Neuronal stem cell (in vitro differentiated cells): ENCODE measurements at regions not wholly inside any gene's neighbourhood (a gene's known extent, or its start where the extent isn't known, plus 50 kb on each side); places are given as distances from the start of the nearest gene placed in this dataset.

ENCODE experiments used
- DNase-seq: peaks from one replicate; pipeline ENCODE4 v3.0.0-alpha.2; 2013; ENCODE audit warnings: low spot score
- H2AFZ ChIP-seq: one replicate; pipeline ENCODE4 v1.6.1; 2013; ENCODE audit warnings: mild to moderate bottlenecking, low read length, inconsistent platforms
- H2AK5ac ChIP-seq: 2 replicates; pipeline ENCODE4 v1.6.1; 2013; ENCODE audit warnings: low read depth, mild to moderate bottlenecking, inconsistent platforms, low read length, moderate library complexity, mixed read lengths
- H2BK120ac ChIP-seq: 2 replicates; pipeline ENCODE4 v1.6.1; 2013; ENCODE audit warnings: low read depth, mild to moderate bottlenecking, inconsistent platforms, low read length, moderate library complexity, mixed read lengths
- H2BK12ac ChIP-seq: one replicate; pipeline ENCODE4 v1.6.1; 2013; ENCODE audit warnings: low read length, inconsistent platforms
- H2BK15ac ChIP-seq: 2 replicates; pipeline ENCODE4 v1.6.1; 2013; ENCODE audit warnings: mild to moderate bottlenecking, low read length, inconsistent platforms, mixed read lengths
- H2BK5ac ChIP-seq: one replicate; pipeline ENCODE4 v1.6.1; 2013; ENCODE audit warnings: inconsistent platforms, mild to moderate bottlenecking, low read length, moderate library complexity
- H3K14ac ChIP-seq: one replicate; pipeline ENCODE4 v1.6.1; 2013; ENCODE audit warnings: low read length, inconsistent platforms
- H3K18ac ChIP-seq: 2 replicates; pipeline ENCODE4 v1.6.1; 2013; ENCODE audit warnings: low read length, inconsistent platforms
- H3K23ac ChIP-seq: 2 replicates; pipeline ENCODE4 v1.6.1; 2013; ENCODE audit warnings: low read depth, mild to moderate bottlenecking, mixed read lengths, low read length, inconsistent platforms; ENCODE audit not compliant: poor library complexity
- H3K27ac ChIP-seq: replicated peaks from 3 replicates; pipeline ENCODE4 v1.5.1; 2013; ENCODE audit warnings: low read length, inconsistent platforms
- H3K27me3 ChIP-seq, 3 experiments: 2 replicates each; pipeline ENCODE4 v1.6.1; 2013; ENCODE audit warnings: low read length in 3 of 3, mild to moderate bottlenecking in 2 of 3, inconsistent platforms in 1 of 3, low read depth in 1 of 3, mixed read lengths in 1 of 3, moderate library complexity in 1 of 3; ENCODE audit not compliant: control insufficient read depth in 3 of 3, insufficient read depth in 3 of 3
- H3K36me3 ChIP-seq, 2 donors: replicated peaks in 1 of 2; 2 replicates each; pipeline ENCODE4 v1.6.1; 2013; ENCODE audit warnings: low read length in 2 of 2; ENCODE audit not compliant: control insufficient read depth in 2 of 2, insufficient read depth in 2 of 2
- H3K4ac ChIP-seq: 2 replicates; pipeline ENCODE4 v1.6.1; 2013; ENCODE audit warnings: inconsistent platforms, mild to moderate bottlenecking, low read length, moderate library complexity
- H3K4me1 ChIP-seq, 2 donors: 1 replicate in 1 of 2; 2 replicates in 1 of 2; pipeline ENCODE4 v1.6.1; 2013; ENCODE audit warnings: low read length in 2 of 2, low read depth in 1 of 2; ENCODE audit not compliant: control insufficient read depth in 2 of 2, insufficient read depth in 1 of 2
- H3K4me2 ChIP-seq: one replicate; pipeline ENCODE4 v1.6.1; 2013; ENCODE audit warnings: mild to moderate bottlenecking, low read length, inconsistent platforms; ENCODE audit not compliant: insufficient read depth, poor library complexity, severe bottlenecking
- H3K4me3 ChIP-seq, 2 donors: 2 replicates each; pipeline ENCODE4 v1.5.1; 2013; ENCODE audit warnings: low read length in 2 of 2, mild to moderate bottlenecking in 2 of 2, inconsistent platforms in 1 of 2, moderate library complexity in 1 of 2
- H3K79me1 ChIP-seq: one replicate; pipeline ENCODE4 v1.6.1; 2013; ENCODE audit warnings: low read depth, mild to moderate bottlenecking, inconsistent platforms, low read length, moderate library complexity
- H3K9ac ChIP-seq: one replicate; pipeline ENCODE4 v1.6.1; 2013; ENCODE audit warnings: mild to moderate bottlenecking, low read depth, low read length, inconsistent platforms; ENCODE audit not compliant: poor library complexity
- H3K9me3 ChIP-seq, 2 donors: replicated peaks in 1 of 2; 2 replicates each; pipeline versions ENCODE3 to v1.6.1; 2013; ENCODE audit warnings: low read length in 2 of 2, mild to moderate bottlenecking in 2 of 2, inconsistent platforms in 1 of 2, low read depth in 1 of 2, mixed read lengths in 1 of 2, moderate library complexity in 1 of 2; ENCODE audit not compliant: control insufficient read depth in 2 of 2, insufficient read depth in 1 of 2
- H4K8ac ChIP-seq: one replicate; pipeline ENCODE4 v1.6.1; 2013; ENCODE audit warnings: low read depth, mild to moderate bottlenecking, inconsistent platforms, low read length, moderate library complexity
- H4K91ac ChIP-seq: one replicate; pipeline ENCODE4 v1.6.1; 2013; ENCODE audit warnings: low read length, low read depth, mild to moderate bottlenecking, inconsistent platforms; ENCODE audit not compliant: poor library complexity
- WGBS, 2 donors: extraction: QIAGEN DNeasy Blood & Tissue Kit; methylation state at CpG; one replicate each; pipeline ENCODE4 v1.1.7; 2013; ENCODE audit warnings: missing lambda C conversion rate in 2 of 2, mixed read lengths in 1 of 2; ENCODE audit not compliant: insufficient read length in 2 of 2, insufficient replicate concordance in 1 of 2; ENCODE audit errors: extremely low coverage in 2 of 2; 5-methylcytosine and 5-hydroxymethylcytosine counted together

DNA sequence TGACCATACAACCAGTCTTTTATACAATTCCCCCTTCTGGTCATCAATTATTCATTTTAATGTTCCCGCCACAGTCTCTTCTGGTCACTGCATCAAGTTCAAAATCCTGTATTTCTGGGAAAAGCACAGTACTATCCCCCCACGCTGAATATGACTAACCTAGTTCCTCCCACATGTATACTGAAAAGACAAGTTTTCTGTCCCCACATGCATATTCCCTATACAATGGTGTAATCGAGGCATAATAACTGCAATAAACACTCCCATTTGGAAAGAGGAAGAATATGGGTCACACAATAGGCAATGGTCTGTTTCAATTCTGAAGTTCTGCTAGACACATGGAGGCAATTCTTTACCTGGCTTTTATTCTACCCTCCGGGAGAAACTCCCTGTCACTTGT is 344.9 kb downstream of the EFNA5 start:
- H4K91ac ChIP-seq = no peak overlapping the region
- H3K9me3 ChIP-seq = no peaks in the 10 kb centered on the region
- WGBS, 2 donors = no CpG with 5 or more reads among the region's 4 CpGs
- H3K4me1 ChIP-seq = peaks cover 0 to 28% of the 10 kb centered on the region in 2 donors
- no peak overlapping the region for H2BK15ac ChIP-seq
- H2AK5ac ChIP-seq = no peak overlapping the region
- no peak overlapping the region for H3K23ac ChIP-seq
- H3K4me3 ChIP-seq = no peak overlapping the region
- no peak overlapping the region for H3K27ac ChIP-seq
- no peak overlapping the region for H2BK12ac ChIP-seq
- no peak overlapping the region for H4K8ac ChIP-seq
- H3K18ac ChIP-seq = no peak overlapping the region
- no peaks in the 10 kb centered on the region for H3K79me1 ChIP-seq
- H3K14ac ChIP-seq = no peak overlapping the region
- H2BK5ac ChIP-seq = no peak overlapping the region
- H3K27me3 ChIP-seq = no peaks in the 10 kb centered on the region
- H2AFZ ChIP-seq = no peak overlapping the region
- no peak for DNase-seq
- H3K36me3 ChIP-seq = no peaks in the 10 kb centered on the region
- no peak overlapping the region for H3K9ac ChIP-seq
- H3K4me2 ChIP-seq = no peak overlapping the region
- no peak overlapping the region for H2BK120ac ChIP-seq
- no peak overlapping the region for H3K4ac ChIP-seq

DNA sequence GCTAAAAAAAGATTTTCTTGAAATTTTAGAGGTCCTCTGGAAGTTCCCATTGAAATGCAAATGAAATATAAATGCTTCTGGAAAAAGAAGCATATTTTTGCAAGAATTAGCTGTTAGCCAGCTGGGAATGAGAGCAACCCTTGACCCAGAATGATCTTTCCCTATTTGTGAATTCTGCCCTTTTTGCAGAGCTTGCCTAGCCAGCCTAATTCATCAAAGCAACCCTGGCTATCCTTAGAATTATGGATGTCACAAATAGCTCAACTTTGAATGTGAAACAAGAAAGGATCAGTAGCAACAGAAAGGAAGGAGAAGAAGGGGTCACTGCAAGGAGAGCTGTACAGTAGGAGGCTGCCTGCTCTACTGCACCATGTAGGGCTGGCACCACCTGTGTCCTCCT is 345.9 kb downstream of the EFNA5 start:
- Histone ChIP-seq H2BK120ac (no peak overlapping the region), H4K91ac (no peak overlapping the region), H3K23ac (no peak overlapping the region), H3K27ac (no peak overlapping the region), H3K27me3 (no peaks in the 10 kb centered on the region), H2AFZ (no peak overlapping the region), H3K4me3 (no peak overlapping the region), H3K18ac (no peak overlapping the region), H2BK5ac (no peak overlapping the region), H3K4ac (no peak overlapping the region), H3K79me1 (no peaks in the 10 kb centered on the region), H3K9ac (no peak overlapping the region), H4K8ac (no peak overlapping the region), H3K9me3 (no peaks in the 10 kb centered on the region), H3K14ac (no peak overlapping the region), H3K4me2 (no peak overlapping the region), H3K4me1 (peaks cover 0 to 28% of the 10 kb centered on the region in 2 donors), H2BK12ac (no peak overlapping the region), H3K36me3 (no peaks in the 10 kb centered on the region), H2AK5ac (no peak overlapping the region), H2BK15ac (no peak overlapping the region)
- DNase-seq = no peak

DNA sequence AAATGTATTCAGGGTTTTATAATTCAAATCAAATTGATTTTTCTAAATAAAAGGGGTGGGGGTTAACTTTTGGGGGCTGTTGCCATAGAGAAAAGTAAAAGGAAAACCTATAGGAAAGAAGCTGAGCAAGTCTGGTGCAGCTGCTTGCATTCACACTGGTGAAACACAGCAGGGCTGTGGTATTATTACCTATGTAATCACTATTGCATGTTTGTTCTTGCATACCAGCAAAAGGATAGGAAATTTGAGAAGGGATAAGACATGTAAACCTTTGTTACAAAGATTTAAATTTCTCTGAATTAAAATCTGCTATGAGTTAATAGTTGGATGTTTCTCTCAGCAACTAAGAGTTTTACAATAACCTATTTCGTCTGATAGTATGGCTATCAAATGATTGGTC is 346.7 kb downstream of the EFNA5 start:
- no peak overlapping the region for H4K8ac ChIP-seq
- H3K4ac ChIP-seq = no peak overlapping the region
- no peak overlapping the region for H2BK12ac ChIP-seq
- H3K23ac ChIP-seq = no peak overlapping the region
- no peak overlapping the region for H3K4me3 ChIP-seq
- H4K91ac ChIP-seq = no peak overlapping the region
- no peak overlapping the region for H2BK5ac ChIP-seq
- H3K27me3 ChIP-seq = no peaks in the 10 kb centered on the region
- DNase-seq = no peak
- no peak overlapping the region for H3K9ac ChIP-seq
- no peak overlapping the region for H2BK15ac ChIP-seq
- no peak overlapping the region for H3K18ac ChIP-seq
- peaks cover 0 to 28% of the 10 kb centered on the region in 2 donors for H3K4me1 ChIP-seq
- H2AFZ ChIP-seq = no peak overlapping the region
- H2BK120ac ChIP-seq = no peak overlapping the region
- no peak overlapping the region for H3K4me2 ChIP-seq
- no peak overlapping the region for H3K27ac ChIP-seq
- no peak overlapping the region for H3K14ac ChIP-seq
- no peaks in the 10 kb centered on the region for H3K9me3 ChIP-seq
- H3K79me1 ChIP-seq = no peaks in the 10 kb centered on the region
- no CpG with 5 or more reads among the region's 1 CpG for WGBS, 2 donors
- H3K36me3 ChIP-seq = no peaks in the 10 kb centered on the region
- no peak overlapping the region for H2AK5ac ChIP-seq

DNA sequence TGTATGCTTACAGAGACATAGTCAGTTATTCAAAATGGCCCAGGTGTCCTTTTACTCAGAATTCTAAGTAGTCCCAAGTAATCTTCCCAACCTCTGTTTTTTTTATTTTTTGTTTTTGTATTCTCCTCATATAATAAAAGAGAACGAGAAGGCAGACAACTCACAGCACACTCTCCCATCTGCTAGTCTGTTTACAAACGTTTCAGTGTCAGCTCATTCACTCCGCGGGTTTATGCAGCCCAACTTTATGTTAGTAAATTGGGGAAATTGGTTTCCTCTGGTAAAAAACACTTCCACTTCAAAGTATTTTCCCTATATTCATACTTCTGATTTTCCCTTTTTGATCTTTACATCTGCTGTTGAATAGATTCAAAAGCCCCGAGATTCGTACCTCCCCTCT is 347.2 kb downstream of the EFNA5 start:
- Histone ChIP-seq H2BK120ac (no peak overlapping the region), H4K8ac (no peak overlapping the region), H2BK12ac (no peak overlapping the region), H2BK5ac (no peak overlapping the region), H2BK15ac (no peak overlapping the region), H3K14ac (no peak overlapping the region), H3K79me1 (no peaks in the 10 kb centered on the region), H2AK5ac (no peak overlapping the region), H3K4me3 (no peak overlapping the region), H3K23ac (no peak overlapping the region), H3K9ac (no peak overlapping the region), H3K4me2 (no peak overlapping the region), H3K4ac (no peak overlapping the region), H3K27ac (no peak overlapping the region), H3K9me3 (no peaks in the 10 kb centered on the region), H2AFZ (no peak overlapping the region), H3K4me1 (peaks cover 0 to 28% of the 10 kb centered on the region in 2 donors), H3K27me3 (no peaks in the 10 kb centered on the region), H4K91ac (no peak overlapping the region), H3K18ac (no peak overlapping the region), H3K36me3 (no peaks in the 10 kb centered on the region)
- DNase-seq = no peak
- no CpG with 5 or more reads among the region's 6 CpGs for WGBS, 2 donors
